MCF 10A (cell line): ENCODE measurements at regions not wholly inside any gene's neighbourhood (a gene's known extent, or its start where the extent isn't known, plus 50 kb on each side); places are given as distances from the start of the nearest gene placed in this dataset.

Experiments used
- BruUV-seq: library from RNA; stranded (reverse); fragments of 400-500 nt; replicated peaks from 2 replicates; lab custom pipeline; 2021; lab: Mats Ljungman, UMichigan
- CTCF ChIA-PET: fragments of 300-600 bp; sonication (Branson Sonifier 250); formaldehyde crosslinking; extraction: SDS; loops from one replicate; lab custom pipeline; 2021; ENCODE audit warnings: antibody characterized with exemption, inconsistent platforms; lab: Yijun Ruan, JAX
- POLR2A ChIA-PET: fragments of 300-600, 350-650 bp; sonication (Branson Sonifier 250); formaldehyde crosslinking; extraction: SDS; loops from one replicate; lab custom pipeline; 2020; ENCODE audit warnings: antibody characterized with exemption, inconsistent platforms; lab: Yijun Ruan, JAX
- DNase-seq: peaks from one replicate; pipeline ENCODE4 v3.0.0-alpha.2; 2018; ENCODE audit not compliant: unreplicated experiment
- H3K27ac Mint-ChIP-seq: one replicate; pipeline ENCODE4 v1.8.0; 2022; ENCODE audit warnings: mild to moderate bottlenecking, low read depth, mixed read lengths; ENCODE audit not compliant: unreplicated experiment
- H3K27me3 Mint-ChIP-seq: one replicate; pipeline ENCODE4 v1.8.0; 2022; ENCODE audit warnings: mixed read lengths; ENCODE audit not compliant: insufficient read depth, unreplicated experiment
- H3K36me3 Mint-ChIP-seq: one replicate; pipeline ENCODE4 v1.8.0; 2022; ENCODE audit warnings: mild to moderate bottlenecking, moderate library complexity, mixed read lengths; ENCODE audit not compliant: insufficient read depth, unreplicated experiment
- H3K4me1 Mint-ChIP-seq: one replicate; pipeline ENCODE4 v1.8.0; 2022; ENCODE audit warnings: mixed read lengths; ENCODE audit not compliant: insufficient read depth, unreplicated experiment
- H3K4me3 Mint-ChIP-seq: one replicate; pipeline ENCODE4 v1.8.0; 2022; ENCODE audit warnings: mild to moderate bottlenecking, moderate library complexity, mixed read lengths; ENCODE audit not compliant: unreplicated experiment
- H3K9me3 Mint-ChIP-seq: one replicate; pipeline ENCODE4 v1.8.0; 2022; ENCODE audit warnings: mixed read lengths; ENCODE audit not compliant: unreplicated experiment
- CTCF ChIP-seq: fragments of 200-600 bp; IDR thresholded peaks from one replicate; pipeline ENCODE4 v1.8.0; 2022; ENCODE audit warnings: antibody characterized with exemption, mild to moderate bottlenecking; ENCODE audit not compliant: unreplicated experiment
- intact Hi-C: fragments of 100-400 bp; cut with micrococcal nuclease; formaldehyde crosslinking; loops from 2 replicates; pipeline ENCODE4 v1.14.1; 2022

DNA sequence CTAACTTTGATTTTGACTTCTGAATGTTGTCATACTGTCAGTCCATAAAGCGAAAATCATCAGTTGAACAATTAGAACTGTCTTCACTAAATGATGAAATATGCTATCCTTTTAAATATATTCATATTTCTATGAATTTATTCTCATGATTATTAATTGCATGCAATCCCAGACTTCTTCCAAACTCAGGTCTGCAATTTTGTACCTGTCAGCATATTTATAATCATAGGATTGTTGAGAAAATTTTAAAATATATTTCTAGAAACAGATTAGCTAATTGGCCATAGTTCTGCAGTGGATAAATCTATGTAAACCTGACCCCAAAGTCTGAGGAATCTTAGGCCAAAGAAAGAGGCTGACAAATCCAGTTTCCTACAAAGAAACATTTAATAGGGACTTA lies 347.5 kb downstream of the SLCO4C1 start:
- peaks cover 10% of the 10 kb centered on the region for H3K27me3 Mint-ChIP-seq
- ChIA-PET CTCF (no interaction called here), POLR2A (no interaction called here)
- H3K9me3 Mint-ChIP-seq: no peaks in the 10 kb centered on the region
- no peak overlapping the region for H3K27ac Mint-ChIP-seq
- BruUV-seq: no TSS peak
- no peak for DNase-seq
- TF ChIP-seq CTCF: no peak
- H3K36me3 Mint-ChIP-seq: no peaks in the 10 kb centered on the region
- intact Hi-C loops: no loop called here
- no peaks in the 10 kb centered on the region for H3K4me1 Mint-ChIP-seq
- H3K4me3 Mint-ChIP-seq: no peak overlapping the region

DNA sequence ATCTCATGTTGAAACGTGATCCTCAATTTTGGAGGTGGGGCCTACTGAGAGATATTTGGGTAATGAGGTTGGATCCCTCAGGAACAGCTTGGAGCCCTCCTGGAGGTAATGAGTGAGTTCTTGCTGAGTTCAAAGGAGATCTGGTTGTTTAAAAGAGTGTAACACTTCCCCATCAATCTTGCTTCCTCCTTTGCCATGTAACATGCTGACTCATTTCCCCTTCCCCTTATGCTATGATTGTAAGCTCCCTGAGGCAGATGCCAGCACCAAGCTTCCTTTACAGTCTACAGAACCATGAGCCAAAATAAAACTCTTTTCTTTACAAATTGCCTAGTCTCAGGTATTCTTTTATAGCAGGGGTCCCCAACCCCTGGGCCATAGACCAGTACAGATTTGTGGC lies 352.3 kb downstream of the SLCO4C1 start:
- Mint-ChIP-seq H3K36me3 (no peaks in the 10 kb centered on the region), H3K27me3 (peaks cover 12% of the 10 kb centered on the region), H3K9me3 (no peaks in the 10 kb centered on the region), H3K27ac (no peak overlapping the region), H3K4me3 (no peak overlapping the region), H3K4me1 (no peaks in the 10 kb centered on the region)
- no TSS peak for BruUV-seq
- no peak for TF ChIP-seq CTCF
- no peak for DNase-seq
- ChIA-PET CTCF (interaction anchor here (1.0 to 4.2 kb wide), 9 partner anchors 8 to 281 kb away, joined by 3 to 62 read pairs (median 10); no protein-coding TSS in a partner anchor), POLR2A (no interaction called here)
- intact Hi-C loops: loop anchor here (2.0 kb wide), 1 partner anchor 563 kb away; no protein-coding TSS in a partner anchor

DNA sequence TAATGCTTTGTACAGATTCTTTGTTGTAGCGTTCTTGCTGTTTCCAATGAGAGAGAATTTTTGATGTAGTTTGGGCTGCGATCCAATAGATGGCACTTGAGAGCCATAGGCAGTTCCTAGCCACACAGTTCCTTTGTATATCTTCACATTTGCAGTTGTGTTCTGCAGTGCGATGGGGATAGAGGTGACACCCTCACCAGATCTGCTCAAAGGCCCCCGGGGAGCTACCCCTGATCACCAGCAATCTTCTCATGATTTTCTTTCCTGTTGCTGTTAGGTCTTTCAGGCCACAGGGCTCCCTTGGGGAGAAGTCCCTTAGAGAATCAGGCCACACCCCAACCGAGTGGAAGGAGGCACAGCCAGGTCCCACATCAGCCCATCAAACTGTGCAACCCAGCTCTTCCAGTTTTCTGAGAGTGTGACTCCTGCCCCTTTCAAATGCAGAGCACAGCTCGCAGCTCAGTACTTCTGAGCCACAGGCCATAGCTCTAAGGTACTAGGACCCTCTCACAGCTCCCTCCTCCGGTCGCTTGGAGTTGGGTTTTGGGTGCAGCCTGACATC lies 353.7 kb downstream of the SLCO4C1 start:
- no peak overlapping the region for H3K4me3 Mint-ChIP-seq
- H3K4me1 Mint-ChIP-seq: no peaks in the 10 kb centered on the region
- no TSS peak for BruUV-seq
- TF ChIP-seq CTCF: peak; percentile 62
- peaks cover 17% of the 10 kb centered on the region for H3K27me3 Mint-ChIP-seq
- no peaks in the 10 kb centered on the region for H3K9me3 Mint-ChIP-seq
- POLR2A ChIA-PET: no interaction called here
- DNase-seq: peak; percentile 53
- CTCF ChIA-PET: interaction anchor here (0.6 to 4.2 kb wide), 56 partner anchors 8 to 1721 kb away, joined by 3 to 62 read pairs (median 4); no protein-coding TSS in a partner anchor
- H3K27ac Mint-ChIP-seq: no peak overlapping the region
- no peaks in the 10 kb centered on the region for H3K36me3 Mint-ChIP-seq
- intact Hi-C loops: loop anchor here (1.0 to 2.0 kb wide), 4 partner anchors 35 to 564 kb away; no protein-coding TSS in a partner anchor

GRCh38 chr5:101937041-101937440 lies 359.0 kb downstream of the SLCO4C1 start:
- Mint-ChIP-seq H3K9me3 (no peaks in the 10 kb centered on the region), H3K4me1 (no peaks in the 10 kb centered on the region), H3K36me3 (no peaks in the 10 kb centered on the region), H3K27me3 (peaks cover 17% of the 10 kb centered on the region), H3K4me3 (no peak overlapping the region), H3K27ac (no peak overlapping the region)
- ChIA-PET CTCF (interaction anchor here (0.7 to 1.5 kb wide), 2 partner anchors 41 to 216 kb away, joined by 4 read pairs; no protein-coding TSS in a partner anchor), POLR2A (no interaction called here)
- no TSS peak for BruUV-seq
- no peak for DNase-seq
- intact Hi-C loops: no loop called here
- no peak for TF ChIP-seq CTCF
